Caco-2 (cell line): ENCODE measurements at regions not wholly inside any gene's neighbourhood (a gene's known extent, or its start where the extent isn't known, plus 50 kb on each side); places are given as distances from the start of the nearest gene placed in this dataset.

Experiments used
- BruUV-seq: library from RNA; stranded (reverse); fragments of 400-500 nt; replicated peaks from 2 replicates; lab custom pipeline; 2021; lab: Mats Ljungman, UMichigan
- CTCF ChIA-PET: fragments of 300-600 bp; sonication (Branson Sonifier 250); formaldehyde crosslinking; loops from one replicate; lab custom pipeline; 2022; ENCODE audit warnings: antibody characterized with exemption; lab: Charles Lee
- POLR2A ChIA-PET: fragments of 300-600 bp; sonication (Branson Sonifier 250); formaldehyde crosslinking; loops from one replicate; lab custom pipeline; 2022; ENCODE audit warnings: antibody characterized with exemption; lab: Charles Lee
- DNase-seq, 2 experiments: peaks; one replicate each; pipeline versions ENCODE4 v3.0.0 to v3.0.0-alpha.2; 2020 to 2022
- H3K27me3 ChIP-seq: replicated peaks from 2 replicates; pipeline ENCODE4 v1.6.0; 2011; ENCODE audit warnings: low read length; ENCODE audit not compliant: control insufficient read depth, insufficient read depth
- H3K36me3 ChIP-seq: 2 replicates; pipeline ENCODE4 v1.5.1; 2011; ENCODE audit warnings: low read length; ENCODE audit not compliant: control insufficient read depth, insufficient read depth
- H3K4me1 ChIP-seq: fragments of 250-450 bp; sonication (Bioruptor Pico); 2 replicates; pipeline ENCODE4 v1.5.1; 2020; ENCODE audit warnings: mild to moderate bottlenecking
- H3K4me3 ChIP-seq: 2 replicates; pipeline ENCODE4 v1.5.1; 2011; ENCODE audit warnings: low read depth, mild to moderate bottlenecking, control low read depth, low read length
- H3K9me3 ChIP-seq: fragments of 250-450 bp; sonication (Bioruptor Pico); 2 replicates; pipeline ENCODE4 v1.5.1; 2020; ENCODE audit warnings: mild to moderate bottlenecking, moderate library complexity
- H3K27ac Mint-ChIP-seq: one replicate; pipeline ENCODE4 v1.8.0; 2022; ENCODE audit warnings: mixed read lengths; ENCODE audit not compliant: unreplicated experiment
- H3K27me3 Mint-ChIP-seq: one replicate; pipeline ENCODE4 v1.8.0; 2022; ENCODE audit warnings: mixed read lengths; ENCODE audit not compliant: insufficient read depth, unreplicated experiment
- H3K36me3 Mint-ChIP-seq: one replicate; pipeline ENCODE4 v1.8.0; 2022; ENCODE audit warnings: mild to moderate bottlenecking, mixed read lengths; ENCODE audit not compliant: insufficient read depth, unreplicated experiment
- H3K4me1 Mint-ChIP-seq: one replicate; pipeline ENCODE4 v1.8.0; 2022; ENCODE audit warnings: low read depth, mixed read lengths; ENCODE audit not compliant: unreplicated experiment
- H3K4me3 Mint-ChIP-seq: one replicate; pipeline ENCODE4 v1.8.0; 2022; ENCODE audit warnings: mild to moderate bottlenecking, moderate library complexity, mixed read lengths; ENCODE audit not compliant: unreplicated experiment
- H3K9me3 Mint-ChIP-seq: one replicate; pipeline ENCODE4 v1.8.0; 2022; ENCODE audit warnings: mixed read lengths; ENCODE audit not compliant: unreplicated experiment
- CTCF ChIP-seq, 2 experiments: fragments of 200-600 bp in 1 of 2; IDR thresholded peaks; 1 replicate in 1 of 2; 2 replicates in 1 of 2; pipeline versions ENCODE4 v1.5.1 to v1.8.0; 2011 to 2022; ENCODE audit warnings: antibody characterized with exemption in 1 of 2, control low read depth in 1 of 2, inconsistent platforms in 1 of 2, low read depth in 1 of 2, low read length in 1 of 2, mild to moderate bottlenecking in 1 of 2, moderate library complexity in 1 of 2; ENCODE audit not compliant: insufficient read depth in 1 of 2, severe bottlenecking in 1 of 2, unreplicated experiment in 1 of 2
- intact Hi-C: fragments of 100-400 bp; cut with micrococcal nuclease; formaldehyde crosslinking; loops from one replicate; pipeline ENCODE4 v1.10.0; 2022; ENCODE audit not compliant: unreplicated experiment

- Mint-ChIP-seq H3K27ac (no peak overlapping the region), H3K4me1 (no peaks in the 10 kb centered on the region), H3K4me3 (no peak overlapping the region), H3K27me3 (peaks cover 10% of the 10 kb centered on the region), H3K36me3 (no peaks in the 10 kb centered on the region), H3K9me3 (no peaks in the 10 kb centered on the region)
- no TSS peak for BruUV-seq
- Histone ChIP-seq H3K4me1 (no peaks in the 10 kb centered on the region), H3K36me3 (no peaks in the 10 kb centered on the region), H3K27me3 (no peaks in the 10 kb centered on the region; the same call in 1 of the 2 replicates), H3K9me3 (no peaks in the 10 kb centered on the region), H3K4me3 (no peak overlapping the region)
- intact Hi-C loops = no loop called here
- ChIA-PET POLR2A (no interaction called here), CTCF (no interaction called here)
- DNase-seq = no peak
- TF ChIP-seq CTCF (IDR thresholded peaks at IDR 0.05; ENCODE audit: insufficient read depth in 1 of 2, low read depth in 1 of 2, low read length in 1 of 2, severe bottlenecking in 1 of 2, unreplicated experiment in 1 of 2) = no peak
Observed at GRCh38 chr2:594297-594949, 82.8 kb downstream of the TMEM18 start.

- Histone ChIP-seq H3K4me1 (no peaks in the 10 kb centered on the region), H3K36me3 (no peaks in the 10 kb centered on the region), H3K9me3 (no peaks in the 10 kb centered on the region), H3K27me3 (no peaks in the 10 kb centered on the region; the same call in 1 of the 2 replicates), H3K4me3 (no peak overlapping the region)
- TF ChIP-seq CTCF (IDR thresholded peaks at IDR 0.05; ENCODE audit: insufficient read depth in 1 of 2, low read depth in 1 of 2, low read length in 1 of 2, severe bottlenecking in 1 of 2, unreplicated experiment in 1 of 2) = no peak
- H3K4me1 Mint-ChIP-seq = no peaks in the 10 kb centered on the region
- POLR2A ChIA-PET = no interaction called here
- CTCF ChIA-PET = no interaction called here
- H3K36me3 Mint-ChIP-seq = no peaks in the 10 kb centered on the region
- intact Hi-C loops = no loop called here
- no peak for DNase-seq
- no peaks in the 10 kb centered on the region for H3K9me3 Mint-ChIP-seq
- H3K4me3 Mint-ChIP-seq = no peak overlapping the region
- no TSS peak for BruUV-seq
- no peak overlapping the region for H3K27ac Mint-ChIP-seq
- H3K27me3 Mint-ChIP-seq = peaks cover 10% of the 10 kb centered on the region
Observed at GRCh38 chr2:593356-594026, 83.7 kb downstream of the TMEM18 start.

GRCh38 chr2:592737-593136 lies 84.5 kb downstream of the TMEM18 start:
- intact Hi-C loops = no loop called here
- DNase-seq = no peak
- no peaks in the 10 kb centered on the region for H3K4me1 Mint-ChIP-seq
- ChIA-PET POLR2A (no interaction called here), CTCF (no interaction called here)
- TF ChIP-seq CTCF (IDR thresholded peaks at IDR 0.05; ENCODE audit: insufficient read depth in 1 of 2, low read depth in 1 of 2, low read length in 1 of 2, severe bottlenecking in 1 of 2, unreplicated experiment in 1 of 2) = no peak
- H3K27ac Mint-ChIP-seq = no peak overlapping the region
- no peaks in the 10 kb centered on the region for H3K36me3 Mint-ChIP-seq
- Histone ChIP-seq H3K27me3 (no peaks in the 10 kb centered on the region; the same call in 1 of the 2 replicates), H3K4me1 (no peaks in the 10 kb centered on the region), H3K4me3 (no peak overlapping the region), H3K36me3 (no peaks in the 10 kb centered on the region), H3K9me3 (no peaks in the 10 kb centered on the region)
- H3K4me3 Mint-ChIP-seq = no peak overlapping the region
- no TSS peak for BruUV-seq
- H3K9me3 Mint-ChIP-seq = no peaks in the 10 kb centered on the region
- peaks cover 10% of the 10 kb centered on the region for H3K27me3 Mint-ChIP-seq
